Erythroblast (primary cell): ENCODE measurements at regions not wholly inside any gene's neighbourhood (a gene's known extent, or its start where the extent isn't known, plus 50 kb on each side); places are given as distances from the start of the nearest gene placed in this dataset.

Experiments used
- GATA1 ChIP-seq: IDR thresholded peaks from 2 replicates; pipeline ENCODE4 v1.6.1; 2011; ENCODE audit warnings: low read depth, mild to moderate bottlenecking, control low read depth, low read length, moderate library complexity
- POLR2A ChIP-seq: IDR thresholded peaks from 2 replicates; pipeline ENCODE4 v1.6.1; 2011; ENCODE audit warnings: mild to moderate bottlenecking, low read length

DNA sequence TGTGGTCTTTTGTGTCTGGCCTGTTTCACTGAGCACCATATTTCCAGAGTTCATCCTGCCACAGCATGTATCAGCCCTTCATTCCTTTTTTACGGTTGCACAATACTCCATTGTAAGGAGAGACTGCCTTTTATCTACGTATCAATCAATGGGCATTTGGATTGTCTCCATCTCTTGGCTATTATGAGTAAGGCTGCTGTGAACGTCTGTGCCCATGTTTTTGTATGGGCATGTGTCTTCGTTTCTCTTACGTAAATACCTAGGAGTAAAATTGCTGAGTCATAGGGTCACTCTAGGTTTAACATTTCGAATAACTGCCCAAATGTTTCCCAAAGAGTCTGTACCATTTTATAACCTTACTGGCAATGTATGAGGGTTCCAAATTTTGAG lies 202.8 kb upstream of the FOXF1 start:
- no peak for TF ChIP-seq POLR2A
- TF ChIP-seq GATA1: no peak
